HG03457 (cell line): ENCODE measurements at regions not wholly inside any gene's neighbourhood (a gene's known extent, or its start where the extent isn't known, plus 50 kb on each side); places are given as distances from the start of the nearest gene placed in this dataset.

ENCODE experiments used
- ATAC-seq: cut with Tn5 transposase; IDR thresholded peaks from one replicate; pipeline ENCODE4 v1.9.1; 2021; ENCODE audit warnings: moderate number of reproducible peaks; ENCODE audit not compliant: unreplicated experiment

- no peak for ATAC-seq
These were observed 216.8 kb upstream of the SGK1 start for GRCh38 chr6:134534708-134535149.

DNA sequence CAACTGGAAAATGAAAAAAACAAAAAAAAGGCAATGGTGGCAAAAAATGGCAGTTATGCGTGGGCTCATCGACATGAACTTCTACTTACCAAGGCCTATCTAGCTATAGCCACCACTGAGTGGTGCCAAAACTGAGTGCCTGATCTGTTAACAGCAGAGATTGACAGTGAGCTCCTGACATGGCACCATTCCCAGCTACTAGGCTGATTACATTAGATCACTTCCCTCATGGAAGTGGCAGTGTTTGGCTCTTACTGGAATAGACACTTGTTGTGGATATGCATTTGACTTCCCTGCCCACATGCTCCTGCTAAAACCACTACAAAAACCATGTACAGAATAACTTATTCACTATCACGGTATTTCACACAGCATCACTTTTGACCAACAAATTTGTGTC is 216.1 kb upstream of the SGK1 start:
- ATAC-seq: no peak

- ATAC-seq: no peak
These were observed 215.0 kb upstream of the SGK1 start for GRCh38 chr6:134532694-134533624.

DNA sequence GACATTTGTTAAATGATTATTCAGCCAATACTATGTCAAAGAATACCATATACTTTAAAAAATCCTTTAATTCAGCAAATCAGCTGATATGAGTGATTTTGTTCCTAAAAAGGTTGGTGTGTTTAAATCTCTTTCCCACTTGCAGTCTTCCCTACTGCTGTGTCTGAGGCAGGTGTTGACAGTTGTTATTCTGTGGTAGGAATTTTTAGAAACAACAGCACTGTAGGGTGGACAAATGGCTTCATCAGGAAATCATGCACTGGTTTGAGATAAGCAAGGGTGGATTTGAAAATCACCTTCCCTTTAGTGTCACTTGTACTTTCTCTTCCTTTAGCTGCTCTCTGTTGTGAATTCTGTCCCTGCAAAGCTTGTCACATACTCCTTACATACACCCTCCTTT is 213.7 kb upstream of the SGK1 start:
- no peak for ATAC-seq

DNA sequence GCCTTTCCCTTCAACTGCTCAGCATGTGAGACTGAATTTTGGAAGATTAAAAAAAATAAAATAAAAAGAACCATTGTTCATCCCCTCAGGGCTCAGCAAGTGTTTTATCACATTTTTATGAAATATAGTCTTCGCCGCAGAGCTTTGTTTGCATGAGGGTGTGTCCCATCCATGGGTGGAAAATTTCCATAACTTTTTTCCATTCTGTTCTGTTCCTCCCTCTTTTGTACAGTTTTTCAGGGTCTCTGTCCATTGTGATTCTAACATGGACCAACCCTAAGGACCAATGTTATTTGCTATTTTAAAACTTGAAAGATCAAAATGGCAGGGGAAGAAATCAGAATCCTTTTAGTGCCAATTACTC is 213.3 kb upstream of the SGK1 start:
- no peak for ATAC-seq

GRCh38 chr6:134529921-134530320 is 212.0 kb upstream of the SGK1 start:
- no peak for ATAC-seq

DNA sequence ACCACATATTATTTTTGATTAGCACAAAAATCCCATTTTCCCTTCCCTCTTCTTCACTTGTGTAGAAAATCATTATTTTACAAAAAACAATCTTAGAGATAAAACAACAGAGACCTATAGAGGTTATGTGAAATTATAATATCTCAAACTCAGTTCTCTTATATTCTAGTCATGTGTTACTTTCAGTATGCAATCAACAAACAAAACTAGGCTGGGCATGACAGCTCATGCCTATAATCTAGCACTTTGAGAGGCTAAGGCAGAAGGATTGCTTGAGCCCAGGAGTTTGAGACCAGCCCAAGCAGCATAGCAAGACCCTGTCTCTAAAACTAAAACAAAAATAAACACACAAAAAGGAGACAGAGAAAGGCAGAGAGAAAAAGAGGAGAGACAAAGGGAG is 211.4 kb upstream of the SGK1 start:
- no peak for ATAC-seq

- ATAC-seq: no peak
These were observed 209.3 kb upstream of the SGK1 start for GRCh38 chr6:134527108-134527787.

GRCh38 chr6:134525190-134525868 is 207.4 kb upstream of the SGK1 start:
- ATAC-seq: no peak

GRCh38 chr6:134523903-134524650 is 206.2 kb upstream of the SGK1 start:
- no peak for ATAC-seq

DNA sequence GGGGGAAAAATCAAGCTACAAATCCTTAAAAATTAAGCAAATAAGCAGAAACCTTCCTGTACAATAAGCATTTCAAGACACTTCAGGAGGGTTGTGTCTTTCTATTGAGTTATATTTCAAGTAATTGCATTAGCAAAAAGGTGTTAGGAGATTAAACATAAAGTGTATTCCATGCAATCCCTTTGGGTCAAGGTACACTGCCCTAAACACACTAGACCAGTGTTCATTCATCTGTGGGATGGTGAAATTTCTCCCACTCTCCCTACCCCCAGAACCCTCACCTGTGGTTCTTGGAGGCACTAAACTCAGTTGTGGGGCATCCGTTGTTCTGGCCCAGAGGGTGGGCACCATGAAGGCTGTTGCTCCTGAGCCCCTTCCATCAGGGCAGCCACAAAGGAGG is 205.1 kb upstream of the SGK1 start:
- ATAC-seq: no peak

- no peak for ATAC-seq
These were observed 203.2 kb upstream of the SGK1 start for GRCh38 chr6:134521116-134521501.

DNA sequence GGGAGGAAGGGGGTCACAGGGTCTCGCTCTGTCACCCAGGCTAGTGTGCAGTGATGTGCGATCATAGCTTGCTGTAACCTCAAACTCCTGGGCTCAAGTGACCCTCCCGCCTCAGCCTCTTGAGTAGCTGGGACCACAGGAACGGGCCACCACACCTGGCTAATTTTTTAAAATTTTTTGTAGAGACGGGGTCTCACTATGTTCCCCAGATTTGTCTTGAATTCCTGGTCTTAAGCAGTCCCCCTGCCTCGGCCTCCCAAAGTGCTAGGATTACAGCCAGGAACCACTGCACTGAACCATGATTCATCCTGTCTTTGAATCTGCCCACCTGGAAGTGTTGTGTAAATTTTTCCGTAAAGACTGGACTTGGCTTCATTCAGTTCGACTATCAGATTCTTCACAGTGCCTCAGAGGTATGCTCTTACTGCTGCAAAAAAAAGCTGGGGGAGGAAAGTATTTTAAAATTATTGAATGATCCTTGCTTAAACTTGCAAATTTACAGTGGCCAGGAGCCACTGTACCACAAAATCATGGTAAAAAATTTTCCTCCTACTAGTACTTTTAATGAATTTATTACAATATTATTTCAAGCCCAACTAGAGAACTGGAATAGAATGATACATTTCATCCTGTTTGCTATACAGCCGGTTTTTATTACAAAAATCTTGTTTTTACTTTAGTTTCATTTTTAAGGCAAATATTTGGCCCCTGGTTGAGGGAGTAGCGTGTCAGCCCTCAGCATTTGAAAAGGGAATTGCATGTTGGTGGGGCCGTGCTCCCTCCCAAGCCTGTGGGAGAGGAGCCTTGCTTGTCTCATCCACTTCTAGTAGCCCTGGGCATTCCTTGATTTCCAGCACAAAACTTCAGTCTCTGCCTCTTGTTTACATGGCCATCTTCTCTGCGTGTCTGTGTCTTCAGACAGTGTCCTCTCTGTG is 202.5 kb upstream of the SGK1 start:
- no peak for ATAC-seq

DNA sequence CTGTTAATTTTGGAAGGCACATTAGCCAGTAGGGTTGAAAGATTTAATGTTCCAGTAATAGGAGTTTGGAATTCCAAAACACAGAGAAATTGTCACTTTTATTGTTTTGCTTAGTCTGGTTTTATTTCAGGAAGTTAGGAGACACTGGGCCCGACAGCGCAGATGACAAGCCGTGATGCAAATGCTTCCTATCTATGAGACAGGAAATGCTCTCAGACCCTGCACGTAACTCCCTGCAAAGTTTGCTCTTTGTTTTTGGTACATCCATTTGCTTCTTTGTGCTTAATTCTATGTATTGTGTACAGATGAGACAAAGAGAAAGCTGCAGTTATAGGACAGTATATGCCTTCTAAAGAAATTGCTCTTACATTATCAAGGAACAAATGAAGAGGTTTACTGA is 201.6 kb upstream of the SGK1 start:
- ATAC-seq: no peak

- no peak for ATAC-seq
These were observed 200.0 kb upstream of the SGK1 start for GRCh38 chr6:134517868-134518267.

DNA sequence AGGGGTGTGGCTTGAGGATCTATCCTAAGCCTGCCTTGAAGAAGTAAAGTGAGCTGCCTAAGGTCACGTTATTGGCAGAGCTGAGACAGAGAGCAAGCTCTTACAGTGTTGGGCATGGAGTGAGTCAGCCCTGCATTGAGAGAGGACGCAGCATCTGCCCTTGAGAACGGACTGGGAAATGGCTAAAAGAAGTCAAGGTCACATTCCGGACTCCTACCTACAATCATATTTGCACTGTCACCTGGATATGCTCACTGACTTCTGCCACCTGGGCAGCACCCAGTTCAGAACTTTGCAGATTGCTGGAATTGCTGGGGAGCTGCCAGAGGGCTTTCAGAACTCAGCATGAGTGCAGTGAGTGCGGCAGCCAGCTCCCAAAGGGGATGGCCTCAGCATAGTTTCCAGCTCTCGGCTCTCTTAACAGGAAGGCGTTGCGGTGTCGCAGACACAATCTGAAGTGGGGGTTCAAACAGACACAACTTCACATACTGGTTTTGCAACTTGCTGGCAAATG is 199.3 kb upstream of the SGK1 start:
- no peak for ATAC-seq

GRCh38 chr6:134516582-134516981 is 198.7 kb upstream of the SGK1 start:
- no peak for ATAC-seq

GRCh38 chr6:134515986-134516385 is 198.1 kb upstream of the SGK1 start:
- ATAC-seq: no peak

DNA sequence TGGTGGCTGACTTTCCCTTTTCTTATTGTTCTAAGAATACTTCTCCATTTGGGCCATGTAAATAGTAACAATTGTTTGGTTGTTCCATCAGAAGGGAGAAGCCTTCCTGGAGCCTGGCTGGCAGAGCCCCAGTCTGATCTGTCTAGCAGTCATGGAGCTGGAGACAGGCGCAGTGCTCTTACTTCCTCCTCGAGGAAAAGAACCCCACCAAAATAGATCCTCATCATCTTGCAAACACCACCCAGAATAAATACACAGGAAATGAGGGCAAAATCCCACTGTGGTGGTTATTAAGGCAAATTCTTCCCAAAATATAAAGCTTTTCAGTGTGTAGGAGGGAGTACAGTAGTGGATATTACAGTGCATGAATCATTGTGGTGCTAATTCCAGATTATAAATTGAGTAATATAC is 195.1 kb upstream of the SGK1 start:
- ATAC-seq: no peak
